NB4 (cell line): ENCODE measurements at regions not wholly inside any gene's neighbourhood (a gene's known extent, or its start where the extent isn't known, plus 50 kb on each side); places are given as distances from the start of the nearest gene placed in this dataset.

Source experiments
- POLR2A ChIP-seq: IDR thresholded peaks from 2 replicates; pipeline ENCODE4 v1.6.1; 2011; ENCODE audit warnings: mild to moderate bottlenecking; ENCODE audit not compliant: insufficient read length; ENCODE audit errors: extremely low read depth
- TF ChIP-seq, protein P1 (sequence below): IDR thresholded peaks from one replicate; pipeline ENCODE4 v1.5.1; 2012; ENCODE audit warnings: low read depth, low read length

DNA sequence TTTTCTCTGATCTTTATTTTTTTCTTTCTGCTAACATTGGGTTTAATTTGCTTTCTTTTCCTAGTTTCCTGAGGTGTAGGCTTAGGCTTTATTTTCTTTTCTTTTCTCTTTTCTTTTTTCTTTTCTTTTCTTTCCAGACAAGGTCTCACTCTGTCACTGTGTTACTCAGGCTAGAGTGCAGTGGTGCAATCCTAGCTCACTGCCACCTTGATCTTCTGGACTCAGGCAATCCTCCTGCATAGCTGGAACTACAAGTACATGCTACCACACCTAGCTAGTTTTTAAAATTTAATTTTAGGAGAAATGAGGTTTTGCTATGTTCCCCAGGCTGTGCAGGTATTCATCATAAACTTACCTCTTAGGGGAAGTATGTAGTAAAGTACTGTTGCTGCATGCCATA lies 197.8 kb upstream of the ANKRD50 start:
- TF ChIP-seq, protein P1, sequence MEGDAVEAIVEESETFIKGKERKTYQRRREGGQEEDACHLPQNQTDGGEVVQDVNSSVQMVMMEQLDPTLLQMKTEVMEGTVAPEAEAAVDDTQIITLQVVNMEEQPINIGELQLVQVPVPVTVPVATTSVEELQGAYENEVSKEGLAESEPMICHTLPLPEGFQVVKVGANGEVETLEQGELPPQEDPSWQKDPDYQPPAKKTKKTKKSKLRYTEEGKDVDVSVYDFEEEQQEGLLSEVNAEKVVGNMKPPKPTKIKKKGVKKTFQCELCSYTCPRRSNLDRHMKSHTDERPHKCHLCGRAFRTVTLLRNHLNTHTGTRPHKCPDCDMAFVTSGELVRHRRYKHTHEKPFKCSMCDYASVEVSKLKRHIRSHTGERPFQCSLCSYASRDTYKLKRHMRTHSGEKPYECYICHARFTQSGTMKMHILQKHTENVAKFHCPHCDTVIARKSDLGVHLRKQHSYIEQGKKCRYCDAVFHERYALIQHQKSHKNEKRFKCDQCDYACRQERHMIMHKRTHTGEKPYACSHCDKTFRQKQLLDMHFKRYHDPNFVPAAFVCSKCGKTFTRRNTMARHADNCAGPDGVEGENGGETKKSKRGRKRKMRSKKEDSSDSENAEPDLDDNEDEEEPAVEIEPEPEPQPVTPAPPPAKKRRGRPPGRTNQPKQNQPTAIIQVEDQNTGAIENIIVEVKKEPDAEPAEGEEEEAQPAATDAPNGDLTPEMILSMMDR, result no peak
- no peak for TF ChIP-seq POLR2A
